ENCODE measurements at regions not wholly inside any gene's neighbourhood (a gene's known extent, or its start where the extent isn't known, plus 50 kb on each side); places are given as distances from the start of the nearest gene placed in this dataset.

DNA sequence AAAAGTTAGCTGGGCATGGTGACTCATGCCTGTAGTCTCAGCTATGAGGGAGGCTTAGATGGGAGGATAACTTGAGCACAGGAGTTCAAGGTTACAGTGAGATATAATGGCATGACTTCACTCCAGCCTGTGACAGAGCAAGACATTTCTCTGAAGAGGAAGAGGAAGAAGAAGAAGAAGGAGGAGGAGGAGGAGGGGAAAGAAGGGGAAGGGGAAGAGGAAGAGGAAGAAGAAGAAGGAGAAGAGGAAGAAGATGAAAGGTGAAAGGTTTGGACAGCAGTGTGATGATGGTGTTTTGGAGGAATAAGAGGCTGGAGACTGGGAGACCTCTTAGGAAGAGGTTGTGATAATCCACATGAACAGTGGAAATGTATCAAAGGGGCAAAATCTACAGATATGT is 410.7 kb upstream of the JAG1 start:
- DNase-seq (ENCODE audit: low spot score): no peak

DNA sequence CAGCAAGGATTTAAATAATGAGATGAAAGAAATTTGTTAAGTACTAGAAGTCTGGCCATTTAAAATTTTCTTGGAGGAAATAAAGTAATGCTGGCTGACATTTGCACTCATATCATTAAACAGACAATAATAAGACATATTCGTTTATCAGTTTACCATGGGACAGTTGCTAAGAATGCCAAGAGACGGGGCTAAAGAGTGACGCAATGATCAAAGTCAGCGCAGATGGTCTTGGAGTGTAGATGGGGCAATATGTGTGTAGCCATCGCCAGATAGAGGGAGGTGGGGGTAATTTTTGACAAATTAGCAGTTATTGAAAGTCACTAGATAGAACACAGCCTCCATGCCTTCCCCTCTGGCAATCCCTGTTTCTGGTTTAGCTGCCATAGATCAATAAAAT is 413.2 kb upstream of the JAG1 start:
- no peak for DNase-seq (ENCODE audit: low spot score)

DNA sequence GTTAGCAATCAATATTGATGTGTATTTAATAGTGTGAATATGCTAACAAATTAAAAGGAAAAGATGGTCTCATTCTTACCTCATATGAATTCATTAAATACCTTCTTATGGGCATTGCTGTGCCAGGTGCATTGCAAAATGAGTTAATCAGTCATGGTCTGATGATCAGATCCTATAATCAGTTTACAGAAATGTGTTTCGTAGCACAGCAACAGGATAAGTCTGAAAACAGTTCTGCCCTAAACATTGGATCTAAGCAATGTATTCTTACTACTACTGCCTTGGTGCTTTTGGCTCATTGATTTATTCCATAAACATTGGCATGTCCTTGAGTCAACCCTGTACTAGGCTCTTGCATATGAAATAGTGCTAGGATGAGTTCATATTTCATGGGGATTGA is 417.0 kb upstream of the JAG1 start:
- DNase-seq (ENCODE audit: low spot score): no peak

DNA sequence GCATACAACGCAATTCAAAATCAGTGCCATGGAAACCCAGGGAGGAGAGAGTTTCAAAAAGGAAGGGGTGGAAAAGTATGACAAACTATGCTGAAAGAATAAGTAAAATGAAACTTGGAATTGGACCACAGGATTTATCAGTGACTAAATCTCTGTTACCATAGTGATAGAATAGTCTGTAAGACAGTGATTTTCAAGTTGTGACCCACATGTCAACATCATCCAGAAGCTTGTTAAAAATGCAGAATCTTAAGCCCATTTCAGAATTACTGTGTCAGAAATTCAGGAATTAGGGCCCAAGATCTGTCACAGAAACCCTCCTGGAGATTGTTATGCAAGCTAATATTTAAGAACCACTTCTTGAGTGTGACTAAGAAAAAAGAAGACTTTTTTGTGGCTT is 417.7 kb upstream of the JAG1 start:
- DNase-seq (ENCODE audit: low spot score): no peak

DNA sequence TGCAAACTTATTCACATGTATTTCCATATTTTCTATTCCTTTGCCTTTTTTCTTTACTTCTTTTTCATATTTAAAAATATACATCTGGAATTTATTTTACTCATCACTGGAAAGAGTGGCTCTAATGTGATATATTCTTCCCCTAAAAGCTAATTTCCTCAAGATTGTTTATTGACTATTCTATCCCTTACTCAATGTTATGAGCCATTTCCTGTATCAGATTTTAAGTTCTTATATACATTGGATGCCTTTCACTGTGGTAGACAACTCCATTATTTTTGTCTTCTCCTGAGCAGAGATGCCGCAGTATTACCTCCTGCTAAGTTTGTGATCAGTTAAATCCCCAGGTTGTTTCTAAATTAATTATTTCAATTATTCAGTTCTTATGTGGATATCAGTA is 418.4 kb upstream of the JAG1 start:
- DNase-seq (ENCODE audit: low spot score): no peak

DNA sequence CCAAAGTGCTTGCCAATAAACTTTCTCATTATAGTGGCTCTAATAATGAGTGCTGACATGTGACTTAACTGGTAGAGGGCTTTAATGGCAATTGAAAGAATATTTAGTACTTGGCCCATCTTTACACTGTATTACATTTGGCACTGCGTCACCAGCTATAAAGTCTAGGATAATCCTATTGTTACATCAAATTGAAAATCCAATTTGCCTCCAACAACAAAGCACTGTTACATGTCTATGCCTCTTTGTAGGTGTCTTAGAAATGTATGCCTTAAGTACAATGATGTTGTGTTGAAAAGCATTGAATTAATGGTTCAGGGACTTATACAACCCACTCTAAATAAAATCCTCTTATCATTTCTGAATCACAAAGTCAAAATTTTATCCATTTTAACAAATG is 420.4 kb upstream of the JAG1 start:
- no peak for DNase-seq (ENCODE audit: low spot score)

DNA sequence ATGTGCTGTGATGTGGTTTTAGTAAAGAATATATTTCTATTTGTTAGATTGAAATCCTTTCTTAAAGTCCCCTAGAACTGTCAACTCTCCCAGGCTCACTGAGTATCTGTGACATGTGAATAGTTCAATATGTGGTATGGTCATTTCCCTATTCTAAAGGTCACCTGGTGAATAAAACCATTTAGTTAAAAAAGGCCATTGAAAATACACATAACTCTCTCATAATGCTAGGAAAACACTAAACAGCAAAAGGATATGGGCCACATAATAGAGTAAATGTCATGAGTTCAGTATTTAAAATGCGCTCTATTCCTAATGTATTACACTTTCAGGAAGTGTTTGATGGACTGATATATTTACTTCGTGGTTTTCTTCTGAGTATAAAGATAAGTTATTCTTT is 420.9 kb upstream of the JAG1 start:
- DNase-seq (ENCODE audit: low spot score): no peak

DNA sequence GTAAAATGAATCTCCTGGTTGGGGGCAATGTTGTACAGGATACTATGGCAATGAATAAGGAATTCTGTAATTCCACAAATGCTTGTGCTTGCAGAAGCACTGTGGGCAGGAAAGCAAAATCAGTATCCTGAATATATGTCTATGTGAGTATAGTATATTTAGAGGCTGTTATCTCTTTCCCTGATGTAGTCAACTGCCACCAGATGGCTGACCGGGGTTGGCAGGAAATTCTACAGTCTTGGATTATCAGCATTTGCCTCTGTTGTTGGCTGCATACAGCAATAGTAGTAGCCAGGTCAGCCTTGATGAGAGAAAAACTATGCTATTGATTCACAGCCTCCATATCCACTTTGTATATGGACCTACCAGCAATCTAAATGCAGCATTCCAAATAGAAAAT is 425.1 kb upstream of the JAG1 start:
- DNase-seq (ENCODE audit: low spot score): peak; percentile 14

DNA sequence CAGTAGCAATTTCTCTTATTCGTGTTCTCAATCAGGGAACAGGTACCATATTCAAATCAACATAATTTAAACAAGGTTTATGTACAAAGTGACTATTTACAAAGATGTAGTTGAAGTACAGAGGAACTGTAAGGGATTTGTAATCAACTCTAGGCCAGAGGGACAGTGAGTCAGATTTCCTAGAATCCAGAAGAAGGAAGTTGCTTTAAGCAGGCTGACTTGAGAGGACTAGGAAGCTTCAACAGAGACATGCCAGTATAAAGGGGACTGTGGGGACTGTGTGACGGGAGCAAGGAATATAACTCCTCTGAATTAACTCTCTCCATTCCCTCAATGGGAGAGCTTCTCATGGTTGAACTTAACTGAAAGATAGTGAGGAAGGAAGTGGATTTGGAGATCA is 427.4 kb upstream of the JAG1 start:
- DNase-seq (ENCODE audit: low spot score): no peak

DNA sequence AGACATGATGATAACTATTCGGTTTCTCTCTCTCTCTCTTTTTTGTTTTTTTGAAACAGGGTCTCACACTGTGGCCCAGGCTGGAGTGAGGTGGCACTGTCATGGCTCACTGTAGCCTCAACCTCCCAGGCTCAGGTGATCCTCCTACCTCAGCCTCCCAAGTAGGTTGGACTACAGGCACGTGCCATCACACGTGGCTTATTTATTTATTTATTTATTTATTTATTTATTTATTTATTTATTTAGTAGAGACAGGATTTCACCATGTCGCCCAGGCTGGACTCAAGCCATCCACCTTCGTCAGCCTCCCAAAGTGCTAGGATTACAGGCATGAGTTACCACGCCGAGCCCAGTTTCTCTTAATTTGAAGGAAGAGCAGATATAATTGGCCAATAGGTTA is 427.9 kb upstream of the JAG1 start:
- no peak for DNase-seq (ENCODE audit: low spot score)

DNA sequence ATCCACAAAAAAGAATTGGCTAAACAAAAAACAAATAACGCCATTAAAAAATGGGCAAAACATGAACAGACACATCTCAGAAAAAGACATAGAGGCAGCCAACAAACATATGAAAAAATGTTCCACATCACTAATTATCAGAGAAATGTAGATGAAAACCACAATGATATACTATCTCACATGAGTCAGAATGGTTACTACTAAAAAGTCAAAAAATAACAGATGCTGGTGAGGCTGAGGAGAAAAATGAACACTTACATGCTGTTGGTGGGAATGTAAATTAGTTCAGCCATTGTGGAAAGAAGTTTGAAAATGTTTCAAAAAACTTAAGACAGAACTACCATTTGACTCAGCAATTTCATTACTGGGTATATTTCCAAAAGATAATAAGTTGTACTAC is 430.1 kb upstream of the JAG1 start:
- no peak for DNase-seq (ENCODE audit: low spot score)

DNA sequence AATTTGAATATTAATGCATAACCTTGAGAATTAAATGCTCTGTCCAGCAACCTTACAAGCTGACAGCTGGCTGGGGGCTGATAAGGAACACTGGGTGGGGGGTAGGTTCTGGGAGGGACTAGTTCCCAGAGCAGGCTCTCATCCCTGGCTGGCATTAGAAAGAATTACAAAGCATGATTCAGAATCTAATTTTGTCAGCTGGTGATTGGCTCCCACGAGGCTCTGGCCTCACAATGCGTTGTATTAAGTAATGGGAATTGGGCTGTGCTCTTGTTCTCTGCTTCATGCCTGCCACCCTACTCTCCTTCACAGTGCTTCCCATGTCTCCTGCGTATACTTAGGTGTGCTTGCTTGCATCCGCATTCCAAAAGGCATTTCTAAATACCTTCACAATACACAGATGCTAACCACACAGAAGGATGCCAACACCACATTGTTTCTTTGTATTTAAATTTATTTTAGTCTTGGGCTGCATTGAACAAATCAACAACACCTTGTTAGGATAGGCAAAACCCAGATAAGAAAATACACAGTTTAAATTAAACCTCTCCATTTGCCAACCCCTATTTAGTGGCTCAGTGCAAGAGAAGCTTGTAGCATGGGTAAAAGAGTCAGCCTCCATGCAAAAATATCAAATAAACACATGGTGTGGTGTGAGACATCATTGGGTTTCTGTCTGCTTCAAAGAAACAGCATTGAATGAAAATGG is 434.5 kb upstream of the JAG1 start:
- DNase-seq (ENCODE audit: low spot score): no peak

DNA sequence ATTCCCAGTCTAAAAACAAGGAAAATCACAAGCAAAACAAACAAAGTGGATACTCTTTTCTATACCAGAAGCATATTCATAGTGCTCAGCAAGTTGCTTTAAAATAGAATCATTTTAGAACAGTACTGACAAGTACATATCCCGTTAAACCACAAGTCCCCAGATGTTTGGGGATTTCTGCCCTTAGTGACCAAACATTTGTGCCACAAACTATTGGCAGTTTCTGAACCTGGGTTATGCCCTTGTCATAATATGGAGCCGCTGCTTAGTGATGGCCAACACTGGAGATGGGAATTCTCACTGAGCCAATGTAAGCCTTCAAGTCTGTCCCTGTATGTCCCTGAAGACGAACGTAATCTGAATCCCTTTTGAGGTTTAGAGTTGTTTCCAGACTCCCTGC is 436.7 kb upstream of the JAG1 start:
- no peak for DNase-seq (ENCODE audit: low spot score)

DNA sequence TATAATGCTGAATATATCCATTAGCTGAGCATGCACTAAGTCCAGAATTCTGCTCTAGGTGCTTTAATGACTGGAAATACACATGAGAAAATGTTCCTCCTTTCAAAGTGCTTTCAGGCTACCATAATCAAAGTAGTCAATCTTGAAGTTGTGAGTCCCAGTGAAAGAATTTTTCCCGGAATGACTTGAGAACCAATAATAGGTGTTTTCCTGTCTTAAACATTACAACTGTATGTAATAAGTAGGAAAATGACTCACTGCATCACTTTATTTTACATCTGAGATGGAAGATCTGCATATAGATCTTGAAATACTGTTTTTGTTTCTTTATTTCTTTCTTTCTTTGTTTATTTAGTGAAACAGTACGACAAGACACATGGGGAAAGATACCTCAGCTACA is 437.4 kb upstream of the JAG1 start:
- no peak for DNase-seq (ENCODE audit: low spot score)

DNA sequence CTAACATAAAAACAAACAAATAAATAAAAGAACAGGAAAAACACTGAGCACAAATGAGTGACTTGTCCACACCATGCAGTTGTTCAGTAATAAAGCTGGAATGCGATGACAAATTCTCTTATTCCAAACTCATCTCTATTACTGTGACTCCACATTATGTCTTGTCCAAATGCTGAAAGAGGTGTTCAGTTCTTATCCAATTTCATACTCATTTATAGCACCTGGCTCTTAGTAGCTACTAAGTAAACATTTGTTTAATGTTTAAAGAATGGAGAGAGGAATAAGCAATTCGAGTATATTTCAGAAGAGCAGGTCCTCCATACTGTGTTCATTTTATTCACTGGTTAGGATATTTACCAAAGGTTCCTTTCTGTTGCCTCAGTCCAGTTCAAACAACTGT is 439.0 kb upstream of the JAG1 start:
- DNase-seq (ENCODE audit: low spot score): no peak

DNA sequence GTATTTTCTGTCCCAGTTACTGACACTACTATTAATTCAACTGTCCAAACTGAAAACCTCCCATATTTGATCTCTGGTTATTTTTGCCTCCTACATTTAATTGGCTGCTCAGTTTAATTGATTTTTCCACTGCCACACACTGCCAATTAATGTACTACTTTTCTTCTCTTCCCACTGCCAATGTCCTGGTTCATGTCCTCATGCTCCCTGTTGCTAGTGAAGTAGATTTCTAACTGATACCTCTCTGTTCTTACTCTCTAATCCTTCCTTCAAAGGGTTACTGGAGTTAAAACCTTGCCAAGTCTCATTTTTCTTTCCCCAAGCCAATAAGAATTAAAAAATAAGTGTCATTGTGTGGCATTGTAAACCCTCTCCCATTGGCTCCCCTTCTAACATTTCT is 440.6 kb upstream of the JAG1 start:
- no peak for DNase-seq (ENCODE audit: low spot score)

DNA sequence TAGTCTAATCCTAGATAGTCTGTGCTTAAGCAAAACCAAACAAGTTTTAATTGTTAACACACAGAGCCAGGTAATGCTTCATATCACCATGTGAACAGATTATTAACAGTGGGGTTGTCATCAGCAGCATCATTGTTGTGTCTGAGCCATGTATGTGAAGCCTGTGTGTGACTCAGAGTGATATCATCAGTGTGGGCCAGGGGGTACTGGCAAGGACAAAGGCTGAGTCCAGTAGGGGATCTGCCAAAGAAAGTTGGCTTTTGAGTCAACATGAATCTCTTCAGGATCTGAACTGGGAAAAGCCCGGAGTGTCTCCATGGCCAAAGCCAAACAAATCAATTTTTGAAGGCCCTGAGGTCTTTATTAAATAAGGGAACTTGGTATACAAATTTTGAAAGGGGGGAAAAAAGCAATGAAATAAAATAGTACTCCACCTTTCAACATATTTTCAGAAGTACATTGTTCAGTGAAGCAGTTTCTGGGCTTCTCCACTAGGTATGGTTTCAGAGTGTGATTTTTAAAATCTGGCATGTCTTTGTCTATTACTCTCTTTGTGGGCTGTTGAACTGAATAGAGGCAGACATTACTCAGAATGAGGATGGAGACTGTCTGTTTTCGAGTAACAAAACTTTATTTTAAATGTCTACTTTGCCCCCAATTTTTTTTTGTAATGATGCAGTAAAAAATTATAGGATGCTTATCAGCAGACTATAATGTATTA is 444.2 kb upstream of the JAG1 start:
- DNase-seq (ENCODE audit: low spot score): peak; percentile 26

DNA sequence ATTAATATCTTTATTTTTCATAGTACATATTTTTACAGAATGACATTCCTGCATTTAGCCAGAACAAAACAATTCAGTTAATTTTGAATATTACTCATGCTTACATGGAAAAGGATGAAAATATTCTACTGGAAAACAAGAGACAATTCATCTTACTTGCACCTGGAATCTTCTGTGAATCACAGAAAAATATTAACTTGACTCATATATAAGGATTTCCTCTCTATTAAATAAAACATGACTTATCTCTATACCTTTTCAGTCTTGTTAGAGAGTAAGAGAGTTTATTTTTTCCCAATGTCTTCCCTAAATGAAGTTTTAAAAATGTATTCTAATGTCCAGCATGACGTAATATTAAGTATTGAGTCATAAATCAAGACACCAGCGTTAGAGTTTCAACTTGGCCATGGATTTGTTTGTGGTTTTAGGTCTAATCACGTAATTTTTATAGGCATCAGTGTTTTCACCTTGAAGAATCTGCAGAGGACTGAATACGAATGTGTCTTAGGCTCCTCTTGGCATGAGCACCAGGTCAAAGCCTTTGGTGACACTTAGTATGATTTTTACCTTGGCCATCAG is 445.1 kb upstream of the JAG1 start:
- no peak for DNase-seq (ENCODE audit: low spot score)

DNA sequence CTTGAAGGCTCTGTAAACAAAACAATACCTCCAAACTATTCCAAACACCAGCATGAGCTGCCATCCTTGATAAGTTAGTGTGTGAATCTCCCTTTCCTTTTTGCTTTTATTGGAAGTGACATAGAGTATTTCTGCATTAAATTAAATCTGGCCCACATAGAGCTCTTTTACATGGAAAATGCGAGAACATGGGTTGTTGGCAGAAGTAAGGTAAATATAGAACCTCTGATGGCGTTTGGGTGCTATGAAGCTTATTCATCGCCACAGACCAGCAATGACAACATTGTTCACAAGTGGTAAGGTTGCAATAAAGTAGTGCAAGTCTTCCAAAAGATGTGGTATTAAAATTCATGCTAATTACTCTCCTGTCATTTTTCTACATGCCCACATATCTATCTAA is 445.8 kb upstream of the JAG1 start:
- DNase-seq (ENCODE audit: low spot score): no peak

DNA sequence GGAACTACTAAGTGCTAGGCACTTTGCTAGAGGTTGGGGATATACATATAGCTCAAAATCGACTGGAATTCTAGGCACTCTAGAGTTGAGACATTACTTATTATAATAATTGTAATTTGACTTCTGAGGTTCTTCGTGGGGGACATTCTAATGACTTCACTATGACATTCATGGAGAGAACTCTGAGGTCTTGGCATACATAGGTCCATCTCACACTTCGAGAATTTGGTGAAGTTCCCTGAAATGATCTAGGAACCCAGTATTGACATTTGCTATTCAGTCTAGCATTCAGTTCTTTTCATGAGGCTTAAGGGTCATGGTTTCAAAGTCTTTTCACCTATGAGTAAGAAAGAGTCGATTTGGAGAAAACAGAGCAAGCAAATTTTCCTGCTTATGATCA is 446.6 kb upstream of the JAG1 start:
- no peak for DNase-seq (ENCODE audit: low spot score)

DNA sequence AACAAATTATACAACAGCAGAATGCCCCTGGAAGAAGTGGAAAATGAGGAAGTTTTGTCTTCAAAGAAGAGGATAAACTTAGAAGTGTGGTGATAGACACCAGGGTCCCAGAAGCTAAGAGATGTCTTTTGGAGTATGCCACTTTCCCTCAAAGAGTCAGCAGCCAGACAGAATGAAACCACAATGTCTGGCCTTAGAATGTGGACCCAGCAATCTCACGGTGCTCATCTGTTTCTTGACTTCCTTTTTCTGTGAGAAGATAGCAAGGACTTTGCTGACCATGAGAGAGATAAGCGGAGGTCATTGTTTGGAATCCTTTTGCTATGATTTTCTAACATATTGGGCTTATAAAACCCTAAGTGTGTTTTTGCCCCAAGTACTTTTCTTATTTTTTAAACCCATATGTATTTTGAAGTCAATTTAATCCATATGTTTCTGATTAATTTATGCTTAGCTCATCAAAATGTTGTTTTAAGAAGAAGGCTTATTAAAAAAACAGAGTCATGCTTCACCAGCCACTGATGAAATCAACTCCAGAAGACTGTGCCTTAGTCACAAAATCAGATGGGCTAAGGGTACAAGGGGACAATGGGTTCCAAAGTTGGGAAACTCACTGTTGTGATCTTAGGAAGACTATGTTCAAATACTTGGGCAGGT is 451.2 kb upstream of the JAG1 start:
- no peak for DNase-seq (ENCODE audit: low spot score)

DNA sequence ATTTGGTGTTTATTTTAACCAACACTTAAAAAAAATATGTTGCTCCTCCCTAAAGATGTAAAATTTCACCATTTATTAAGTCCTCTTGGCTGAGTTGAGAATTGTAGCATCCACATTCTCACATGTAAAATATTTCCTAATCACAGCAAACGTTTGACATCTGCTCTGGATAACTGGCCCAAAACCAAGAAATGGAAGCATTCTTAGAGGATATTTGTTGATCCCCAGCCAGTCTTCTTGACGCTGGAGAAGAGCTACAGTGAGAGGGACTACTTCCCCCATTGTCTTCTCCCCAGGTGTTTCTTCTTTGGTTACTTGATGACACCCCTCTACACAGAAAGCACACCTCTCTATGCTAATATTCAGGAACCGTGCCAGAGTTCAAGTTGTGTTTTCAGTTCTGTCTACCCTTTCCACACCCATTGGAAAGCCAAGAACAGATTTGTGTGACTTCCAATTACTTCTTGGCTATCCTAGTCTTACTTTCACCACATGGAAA is 454.5 kb upstream of the JAG1 start:
- no peak for DNase-seq (ENCODE audit: low spot score)

DNA sequence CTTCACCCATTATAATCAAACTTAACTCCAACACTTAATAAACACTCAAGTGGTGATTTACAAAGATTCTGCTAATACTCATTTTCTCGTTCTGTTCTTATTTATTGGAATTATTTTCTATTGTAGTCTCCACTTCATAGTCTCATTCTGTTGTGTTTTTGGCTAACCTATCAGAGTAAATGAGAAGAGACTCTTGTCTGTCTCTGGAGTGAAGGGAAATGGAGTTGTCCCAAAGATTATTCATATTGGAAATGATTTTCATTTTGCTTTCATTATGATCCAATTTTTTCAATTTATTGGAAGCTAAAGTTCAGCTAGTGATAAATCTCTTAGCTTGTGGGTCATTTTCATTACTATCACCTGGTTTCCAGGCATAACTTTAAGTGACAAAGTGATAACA is 454.9 kb upstream of the JAG1 start:
- no peak for DNase-seq (ENCODE audit: low spot score)

Measured in SW480 (cell line).